ENCODE measurements at regions not wholly inside any gene's neighbourhood (a gene's known extent, or its start where the extent isn't known, plus 50 kb on each side); places are given as distances from the start of the nearest gene placed in this dataset.

- TF ChIP-seq CTCF (conservative IDR thresholded peaks at IDR 0.05; ENCODE audit: low read length): no peak
- TF ChIP-seq EZH2phosphoT487 (IDR thresholded peaks at IDR 0.05; ENCODE audit: borderline replicate concordance): no peak
Measured at GRCh38 chr10:6667150-6667549, 87.1 kb upstream of the PRKCQ start.

Data from Loucy (cell line).